Astrocyte of the spinal cord (primary cell): ENCODE measurements at regions not wholly inside any gene's neighbourhood (a gene's known extent, or its start where the extent isn't known, plus 50 kb on each side); places are given as distances from the start of the nearest gene placed in this dataset.

Experiments used
- DNase-seq: peaks from one replicate; pipeline ENCODE4 v3.0.0; 2011; ENCODE audit warnings: low read depth, low spot score
- H3K4me3 ChIP-seq: 2 replicates; pipeline ENCODE4 v1.5.1; 2011; ENCODE audit warnings: low read depth, mild to moderate bottlenecking, low read length, moderate library complexity
- in situ Hi-C: cut with HindIII; loops from 2 replicates; pipeline ENCODE4 v1.10.0; 2017; ENCODE audit warnings: low sequenced_read_pairs
- TF ChIP-seq, protein P1 (sequence below): IDR thresholded peaks from 2 replicates; pipeline ENCODE4 v1.5.1; 2012; ENCODE audit warnings: low read depth, mild to moderate bottlenecking, low read length, inconsistent platforms

- peak; percentile 5 for DNase-seq
- H3K4me3 ChIP-seq = no peak overlapping the region
- TF ChIP-seq, protein P1, sequence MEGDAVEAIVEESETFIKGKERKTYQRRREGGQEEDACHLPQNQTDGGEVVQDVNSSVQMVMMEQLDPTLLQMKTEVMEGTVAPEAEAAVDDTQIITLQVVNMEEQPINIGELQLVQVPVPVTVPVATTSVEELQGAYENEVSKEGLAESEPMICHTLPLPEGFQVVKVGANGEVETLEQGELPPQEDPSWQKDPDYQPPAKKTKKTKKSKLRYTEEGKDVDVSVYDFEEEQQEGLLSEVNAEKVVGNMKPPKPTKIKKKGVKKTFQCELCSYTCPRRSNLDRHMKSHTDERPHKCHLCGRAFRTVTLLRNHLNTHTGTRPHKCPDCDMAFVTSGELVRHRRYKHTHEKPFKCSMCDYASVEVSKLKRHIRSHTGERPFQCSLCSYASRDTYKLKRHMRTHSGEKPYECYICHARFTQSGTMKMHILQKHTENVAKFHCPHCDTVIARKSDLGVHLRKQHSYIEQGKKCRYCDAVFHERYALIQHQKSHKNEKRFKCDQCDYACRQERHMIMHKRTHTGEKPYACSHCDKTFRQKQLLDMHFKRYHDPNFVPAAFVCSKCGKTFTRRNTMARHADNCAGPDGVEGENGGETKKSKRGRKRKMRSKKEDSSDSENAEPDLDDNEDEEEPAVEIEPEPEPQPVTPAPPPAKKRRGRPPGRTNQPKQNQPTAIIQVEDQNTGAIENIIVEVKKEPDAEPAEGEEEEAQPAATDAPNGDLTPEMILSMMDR = no peak
- in situ Hi-C loops = no loop called here
Observed at GRCh38 chr14:82387699-82388098, 854.0 kb upstream of the SEL1L start.

GRCh38 chr14:82388488-82388887 is 854.8 kb upstream of the SEL1L start:
- no peak for DNase-seq
- no peak overlapping the region for H3K4me3 ChIP-seq
- in situ Hi-C loops = no loop called here
- TF ChIP-seq, protein P1 = no peak

DNA sequence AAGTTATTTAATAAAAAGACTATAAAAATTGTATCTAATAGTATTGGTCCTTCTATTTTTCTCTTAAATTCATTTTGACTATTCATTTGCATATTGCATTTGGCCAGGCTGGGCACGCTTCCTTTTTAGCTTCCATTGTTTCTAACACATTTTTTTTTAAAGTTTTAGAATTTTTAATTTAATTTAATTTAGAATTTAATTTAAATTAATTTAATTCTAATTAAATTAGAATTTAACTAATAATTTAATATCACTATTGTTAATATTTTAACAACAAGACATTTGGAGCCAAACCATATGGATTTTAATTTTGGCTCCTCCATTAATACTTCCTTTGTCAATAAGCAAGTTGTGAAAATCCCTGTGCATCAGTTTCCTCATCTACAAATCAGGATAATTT is 856.9 kb upstream of the SEL1L start:
- in situ Hi-C loops = no loop called here
- H3K4me3 ChIP-seq = no peak overlapping the region
- DNase-seq = no peak
- TF ChIP-seq, protein P1 = no peak

DNA sequence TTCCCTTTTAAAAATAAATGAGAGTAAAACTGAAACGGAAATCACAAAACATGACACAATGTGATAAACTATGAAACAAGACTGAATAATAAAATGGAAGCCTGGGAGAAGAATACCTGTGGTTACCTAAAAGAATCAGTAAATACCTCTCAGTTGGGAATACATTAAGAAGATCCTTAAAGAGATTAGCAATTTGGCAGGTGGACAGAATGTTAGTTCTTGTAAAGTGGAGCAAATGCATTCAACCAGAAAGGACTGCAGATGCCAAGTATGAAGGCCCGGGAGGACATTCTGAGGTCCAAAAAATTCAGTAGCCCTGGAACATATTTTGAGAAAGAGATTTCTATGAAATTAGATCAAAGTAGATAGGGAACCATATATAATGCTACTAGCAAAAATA is 861.3 kb upstream of the SEL1L start:
- in situ Hi-C loops = no loop called here
- TF ChIP-seq, protein P1 = no peak
- DNase-seq = no peak
- H3K4me3 ChIP-seq = no peak overlapping the region

- no peak for DNase-seq
- in situ Hi-C loops = no loop called here
- TF ChIP-seq, protein P1 = no peak
Observed at GRCh38 chr14:82398256-82398655, 864.6 kb upstream of the SEL1L start.

DNA sequence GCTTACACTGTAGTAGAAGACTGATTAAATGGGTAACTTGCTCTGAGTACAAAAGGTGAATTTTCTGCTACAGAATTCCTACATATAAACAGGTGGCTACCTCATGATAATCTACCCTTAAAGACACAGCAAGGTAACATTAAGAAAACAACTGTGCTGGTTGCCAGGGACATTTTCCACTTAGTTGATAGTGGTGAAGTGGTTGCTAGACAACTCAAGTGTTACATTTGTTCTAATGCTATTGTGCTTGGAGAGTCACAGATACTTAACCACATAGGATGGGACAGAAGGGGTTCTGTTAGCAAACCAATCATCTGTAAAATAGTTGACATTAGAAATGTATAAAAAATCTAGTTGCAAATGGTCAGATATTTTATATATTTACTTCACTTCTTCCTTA is 870.3 kb upstream of the SEL1L start:
- DNase-seq = no peak
- in situ Hi-C loops = no loop called here
- TF ChIP-seq, protein P1 = no peak
- no peak overlapping the region for H3K4me3 ChIP-seq

More at GRCh38 chr14:82398256-82398655, 864.6 kb upstream of the SEL1L start:
- no peak overlapping the region for H3K4me3 ChIP-seq

GRCh38 chr14:82410064-82410463 is 876.4 kb upstream of the SEL1L start:
- H3K4me3 ChIP-seq = no peak overlapping the region
- no peak for DNase-seq
- TF ChIP-seq, protein P1 = no peak
- in situ Hi-C loops = no loop called here
